ENCODE measurements at regions not wholly inside any gene's neighbourhood (a gene's known extent, or its start where the extent isn't known, plus 50 kb on each side); places are given as distances from the start of the nearest gene placed in this dataset.

DNA sequence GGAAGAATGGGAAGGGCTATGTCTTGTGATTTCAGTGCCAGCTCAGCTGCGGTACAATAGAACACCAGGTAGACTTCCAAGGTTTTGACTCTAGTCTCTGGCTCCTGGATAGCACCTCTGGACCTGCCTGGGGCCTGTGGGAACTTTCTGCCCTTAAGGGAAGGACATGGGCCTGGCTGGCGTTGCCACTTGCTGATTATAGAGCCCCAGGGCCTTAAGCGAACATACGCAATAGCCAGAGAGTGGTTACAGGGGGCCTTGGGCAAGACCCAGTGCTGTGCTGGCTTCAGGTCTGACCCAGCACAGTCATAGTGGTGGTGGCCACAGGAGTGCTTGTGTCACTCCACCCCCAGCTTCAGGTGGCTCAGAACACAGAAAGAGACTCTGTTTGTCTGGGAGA is 131.1 kb upstream of the COL21A1 start:
- WGBS (ENCODE audit: insufficient coverage, low lambda C conversion rate) = no CpG with 5 or more reads among the region's 4 CpGs
- Histone ChIP-seq H3K9me3 (ENCODE audit: control insufficient read depth, low read depth, low read length) (no peaks in the 10 kb centered on the region), H3K4me3 (ENCODE audit: low read length) (no peak overlapping the region), H3K4me1 (ENCODE audit: control insufficient read depth, insufficient read depth, low read length) (peaks cover 12% of the 10 kb centered on the region), H3K27ac (ENCODE audit: low read length) (no peak overlapping the region), H3K36me3 (ENCODE audit: control insufficient read depth, insufficient read depth, low read length) (no peaks in the 10 kb centered on the region), H3K27me3 (ENCODE audit: control insufficient read depth, insufficient read depth, low read length) (no peaks in the 10 kb centered on the region)
- no peak for DNase-seq

- no peaks in the 10 kb centered on the region for H3K36me3 ChIP-seq (ENCODE audit: control insufficient read depth, insufficient read depth, low read length)
- no peak overlapping the region for H3K27ac ChIP-seq (ENCODE audit: low read length)
- no peaks in the 10 kb centered on the region for H3K9me3 ChIP-seq (ENCODE audit: control insufficient read depth, low read depth, low read length)
- DNase-seq = no peak
- no peak overlapping the region for H3K4me3 ChIP-seq (ENCODE audit: low read length)
- WGBS (ENCODE audit: insufficient coverage, low lambda C conversion rate) = no CpG with 5 or more reads among the region's 2 CpGs
- H3K27me3 ChIP-seq (ENCODE audit: control insufficient read depth, insufficient read depth, low read length) = no peaks in the 10 kb centered on the region
- peaks cover 17% of the 10 kb centered on the region for H3K4me1 ChIP-seq (ENCODE audit: control insufficient read depth, insufficient read depth, low read length)
Observed at GRCh38 chr6:56377295-56377694, 129.9 kb upstream of the COL21A1 start.

GRCh38 chr6:56375806-56376205 is 128.4 kb upstream of the COL21A1 start:
- peaks cover 22% of the 10 kb centered on the region for H3K4me1 ChIP-seq (ENCODE audit: control insufficient read depth, insufficient read depth, low read length)
- no peak for DNase-seq
- no peak overlapping the region for H3K4me3 ChIP-seq (ENCODE audit: low read length)
- no peak overlapping the region for H3K27ac ChIP-seq (ENCODE audit: low read length)
- no peaks in the 10 kb centered on the region for H3K36me3 ChIP-seq (ENCODE audit: control insufficient read depth, insufficient read depth, low read length)
- H3K27me3 ChIP-seq (ENCODE audit: control insufficient read depth, insufficient read depth, low read length) = no peaks in the 10 kb centered on the region
- WGBS (ENCODE audit: insufficient coverage, low lambda C conversion rate) = 96% methylated on average over 3 of the region's 3 CpGs
- no peaks in the 10 kb centered on the region for H3K9me3 ChIP-seq (ENCODE audit: control insufficient read depth, low read depth, low read length)

- WGBS (ENCODE audit: insufficient coverage, low lambda C conversion rate) = 82% methylated on average over 2 of the region's 4 CpGs
- Histone ChIP-seq H3K4me3 (ENCODE audit: low read length) (no peak overlapping the region), H3K9me3 (ENCODE audit: control insufficient read depth, low read depth, low read length) (no peaks in the 10 kb centered on the region), H3K4me1 (ENCODE audit: control insufficient read depth, insufficient read depth, low read length) (peaks cover 30% of the 10 kb centered on the region), H3K36me3 (ENCODE audit: control insufficient read depth, insufficient read depth, low read length) (no peaks in the 10 kb centered on the region), H3K27me3 (ENCODE audit: control insufficient read depth, insufficient read depth, low read length) (no peaks in the 10 kb centered on the region), H3K27ac (ENCODE audit: low read length) (no peak overlapping the region)
- peak; percentile 16 to 33 for DNase-seq
Observed at GRCh38 chr6:56374841-56375369, 127.5 kb upstream of the COL21A1 start.

GRCh38 chr6:56372406-56372995 is 125.1 kb upstream of the COL21A1 start:
- Histone ChIP-seq H3K4me1 (ENCODE audit: control insufficient read depth, insufficient read depth, low read length) (peaks cover 28% of the 10 kb centered on the region), H3K4me3 (ENCODE audit: low read length) (no peak overlapping the region), H3K27me3 (ENCODE audit: control insufficient read depth, insufficient read depth, low read length) (no peaks in the 10 kb centered on the region), H3K27ac (ENCODE audit: low read length) (peak overlapping the region; percentile 36), H3K9me3 (ENCODE audit: control insufficient read depth, low read depth, low read length) (no peaks in the 10 kb centered on the region), H3K36me3 (ENCODE audit: control insufficient read depth, insufficient read depth, low read length) (no peaks in the 10 kb centered on the region)
- no CpG with 5 or more reads among the region's 3 CpGs for WGBS (ENCODE audit: insufficient coverage, low lambda C conversion rate)
- DNase-seq = no peak

DNA sequence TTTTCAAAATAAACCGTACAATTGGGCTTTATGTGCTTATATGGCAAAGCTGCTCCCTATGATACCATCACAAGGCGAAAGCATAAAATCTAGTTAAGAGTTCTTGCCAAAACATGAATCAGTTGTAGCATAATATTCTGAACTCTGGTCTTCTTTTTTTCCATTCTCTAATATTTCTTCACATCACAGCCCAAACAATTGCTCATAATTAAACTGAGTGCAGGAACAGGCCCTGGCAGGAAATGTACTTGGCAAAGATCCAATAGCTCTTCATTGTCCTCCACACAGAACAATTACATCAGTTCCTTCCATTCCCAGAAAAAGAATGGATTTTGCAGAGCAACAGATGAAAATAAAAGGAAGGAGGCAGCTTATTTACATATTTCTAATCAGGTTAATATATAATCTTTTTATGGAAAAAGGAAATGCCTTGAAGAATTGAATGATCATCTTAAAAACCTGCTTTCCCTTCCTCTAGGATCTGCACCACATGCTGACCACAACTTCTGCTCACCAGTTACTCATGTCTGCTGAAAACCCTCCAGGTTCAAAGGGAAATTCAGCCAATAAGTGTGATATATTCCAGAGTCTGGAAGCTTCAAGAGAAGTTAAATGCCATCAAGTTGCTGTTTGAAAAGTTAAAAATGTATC is 123.3 kb upstream of the COL21A1 start:
- H3K4me1 ChIP-seq (ENCODE audit: control insufficient read depth, insufficient read depth, low read length) = peaks cover 28% of the 10 kb centered on the region

DNA sequence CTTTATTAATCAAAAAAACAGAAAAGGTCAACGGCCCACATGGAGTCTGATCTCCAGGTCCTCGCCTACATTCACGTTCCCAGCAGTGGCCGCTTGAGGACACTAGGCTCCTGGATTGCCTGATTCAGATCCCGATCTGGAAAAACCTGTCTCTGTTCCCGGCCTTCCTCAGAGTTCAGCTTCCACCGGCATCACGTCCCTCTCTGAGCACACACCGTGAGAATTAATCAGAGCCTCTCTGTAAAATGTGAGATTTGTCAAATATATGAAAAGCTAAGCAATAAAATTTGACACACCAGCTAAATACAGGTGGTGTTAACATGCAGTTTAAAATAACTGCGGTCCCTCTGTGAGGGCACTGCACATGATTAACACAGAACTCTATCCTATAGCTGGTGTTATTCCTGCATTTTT is 122.8 kb upstream of the COL21A1 start:
- Histone ChIP-seq H3K4me3 (ENCODE audit: low read length) (no peak overlapping the region), H3K27me3 (ENCODE audit: control insufficient read depth, insufficient read depth, low read length) (no peaks in the 10 kb centered on the region), H3K4me1 (ENCODE audit: control insufficient read depth, insufficient read depth, low read length) (peaks cover 28% of the 10 kb centered on the region), H3K27ac (ENCODE audit: low read length) (peak overlapping the region; percentile 51), H3K9me3 (ENCODE audit: control insufficient read depth, low read depth, low read length) (no peaks in the 10 kb centered on the region), H3K36me3 (ENCODE audit: control insufficient read depth, insufficient read depth, low read length) (no peaks in the 10 kb centered on the region)
- DNase-seq = peak; percentile 59 to 76
- no CpG with 5 or more reads among the region's 10 CpGs for WGBS (ENCODE audit: insufficient coverage, low lambda C conversion rate)

More for the DNA sequence above, 123.3 kb upstream of the COL21A1 start:
- H3K4me3 ChIP-seq (ENCODE audit: low read length) = no peak overlapping the region
- WGBS (ENCODE audit: insufficient coverage, low lambda C conversion rate) = no CpG with 5 or more reads among the region's 2 CpGs
- H3K9me3 ChIP-seq (ENCODE audit: control insufficient read depth, low read depth, low read length) = no peaks in the 10 kb centered on the region
- DNase-seq = peak; percentile 46 to 73
- H3K27me3 ChIP-seq (ENCODE audit: control insufficient read depth, insufficient read depth, low read length) = no peaks in the 10 kb centered on the region
- H3K27ac ChIP-seq (ENCODE audit: low read length) = peak overlapping the region; percentile 51
- H3K36me3 ChIP-seq (ENCODE audit: control insufficient read depth, insufficient read depth, low read length) = no peaks in the 10 kb centered on the region

DNA sequence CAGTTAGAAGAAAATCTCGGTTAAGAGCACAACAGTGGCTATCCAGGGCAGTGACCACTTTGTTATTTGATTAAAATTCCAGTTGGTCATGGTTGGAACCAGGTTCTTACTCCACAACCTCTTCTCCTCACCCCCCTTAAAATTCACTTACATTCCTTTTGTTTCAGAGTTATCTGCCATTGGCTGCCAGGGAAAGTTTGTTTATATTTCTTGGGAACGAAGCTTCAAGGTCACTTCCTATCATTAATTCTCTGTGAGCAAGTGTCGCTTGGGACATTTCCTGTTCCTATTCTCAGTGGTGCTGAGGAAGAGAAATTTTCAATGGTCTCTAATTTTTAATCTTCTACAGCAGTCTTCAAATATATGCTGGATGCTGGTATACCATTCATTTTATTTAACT is 121.1 kb upstream of the COL21A1 start:
- no peaks in the 10 kb centered on the region for H3K27me3 ChIP-seq (ENCODE audit: control insufficient read depth, insufficient read depth, low read length)
- no peaks in the 10 kb centered on the region for H3K36me3 ChIP-seq (ENCODE audit: control insufficient read depth, insufficient read depth, low read length)
- no peak overlapping the region for H3K4me3 ChIP-seq (ENCODE audit: low read length)
- peaks cover 28% of the 10 kb centered on the region for H3K4me1 ChIP-seq (ENCODE audit: control insufficient read depth, insufficient read depth, low read length)
- WGBS (ENCODE audit: insufficient coverage, low lambda C conversion rate) = 75% methylated on average over 2 of the region's 3 CpGs
- no peak for DNase-seq
- no peak overlapping the region for H3K27ac ChIP-seq (ENCODE audit: low read length)
- H3K9me3 ChIP-seq (ENCODE audit: control insufficient read depth, low read depth, low read length) = no peaks in the 10 kb centered on the region

DNA sequence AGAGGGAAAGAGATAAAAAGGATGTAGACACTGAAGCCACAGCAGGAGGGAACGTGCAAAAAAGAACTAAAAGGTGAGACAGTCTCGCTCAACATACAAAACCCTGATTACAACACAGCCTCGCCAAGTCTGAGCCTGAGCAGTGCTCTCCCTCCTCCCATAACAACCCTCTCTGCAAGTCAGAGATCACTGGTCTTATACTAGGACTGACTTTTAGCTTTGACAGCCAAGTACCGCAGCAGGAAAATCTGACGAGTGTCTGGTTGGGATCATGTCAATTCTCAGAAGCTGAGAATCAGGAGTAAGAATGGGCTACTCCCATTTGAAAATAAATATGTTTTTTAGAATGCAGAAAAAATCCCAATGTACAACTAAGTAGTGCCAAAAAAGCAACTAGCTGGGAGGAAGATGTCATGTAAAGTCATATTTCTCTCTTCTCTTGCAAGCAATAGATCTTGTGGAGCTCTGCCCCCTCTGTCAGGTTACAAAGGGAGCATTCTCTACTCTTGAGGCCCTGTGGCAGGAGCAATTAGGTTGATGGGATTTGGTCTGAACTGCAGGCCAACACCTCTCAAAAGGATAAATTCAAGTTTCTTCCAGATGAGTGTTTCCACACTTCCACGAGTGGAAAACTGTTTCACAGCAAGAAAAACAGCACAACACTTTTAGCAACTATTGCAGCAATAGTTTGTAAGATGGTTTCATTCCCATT is 118.9 kb upstream of the COL21A1 start:
- Histone ChIP-seq H3K9me3 (ENCODE audit: control insufficient read depth, low read depth, low read length) (no peaks in the 10 kb centered on the region), H3K27ac (ENCODE audit: low read length) (no peak overlapping the region), H3K4me3 (ENCODE audit: low read length) (no peak overlapping the region), H3K36me3 (ENCODE audit: control insufficient read depth, insufficient read depth, low read length) (no peaks in the 10 kb centered on the region), H3K27me3 (ENCODE audit: control insufficient read depth, insufficient read depth, low read length) (no peaks in the 10 kb centered on the region), H3K4me1 (ENCODE audit: control insufficient read depth, insufficient read depth, low read length) (peaks cover 12% of the 10 kb centered on the region)
- DNase-seq = no peak
- 84% methylated on average over 5 of the region's 6 CpGs for WGBS (ENCODE audit: insufficient coverage, low lambda C conversion rate)

DNA sequence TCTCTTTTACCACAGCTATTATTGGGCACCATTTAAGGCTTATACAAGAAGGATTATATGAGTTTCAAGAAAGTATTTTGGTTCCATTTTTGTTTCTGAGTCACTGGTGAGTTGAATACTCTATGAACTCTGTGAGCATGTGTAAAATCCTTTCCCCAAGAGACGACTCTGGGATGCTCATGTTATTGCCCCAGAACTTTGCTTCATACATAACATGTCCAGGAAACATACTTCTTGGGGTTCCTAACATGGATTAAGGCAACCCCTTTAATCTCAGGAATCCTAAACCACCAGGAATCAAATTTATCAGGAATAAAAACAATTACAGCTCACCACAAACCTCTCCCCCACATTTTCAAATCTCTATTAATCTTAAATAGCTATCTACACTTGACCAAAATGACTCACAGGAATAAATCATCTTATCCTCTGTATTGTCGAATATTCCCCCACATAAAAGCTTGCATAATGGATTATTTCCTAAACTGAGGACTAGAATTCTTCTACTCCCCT is 117.5 kb upstream of the COL21A1 start:
- Histone ChIP-seq H3K4me3 (ENCODE audit: low read length) (no peak overlapping the region), H3K9me3 (ENCODE audit: control insufficient read depth, low read depth, low read length) (no peaks in the 10 kb centered on the region), H3K36me3 (ENCODE audit: control insufficient read depth, insufficient read depth, low read length) (no peaks in the 10 kb centered on the region), H3K27me3 (ENCODE audit: control insufficient read depth, insufficient read depth, low read length) (no peaks in the 10 kb centered on the region), H3K4me1 (ENCODE audit: control insufficient read depth, insufficient read depth, low read length) (no peaks in the 10 kb centered on the region), H3K27ac (ENCODE audit: low read length) (no peak overlapping the region)
- WGBS (ENCODE audit: insufficient coverage, low lambda C conversion rate) = 80% methylated on average over 1 of the region's 2 CpGs
- no peak for DNase-seq
